Astrocyte (in vitro differentiated cells and primary cell): ENCODE measurements at regions not wholly inside any gene's neighbourhood (a gene's known extent, or its start where the extent isn't known, plus 50 kb on each side); places are given as distances from the start of the nearest gene placed in this dataset.

Experiments used
- DNase-seq: peaks from one replicate; pipeline ENCODE4 v3.0.0-alpha.2; 2010; ENCODE audit warnings: low read depth
- FAIRE-seq: peaks from 2 replicates; lab custom pipeline; 2011; peaks lifted over from hg19 to GRCh38; lab: Jason Lieb, UNC
- H2AFZ ChIP-seq: 2 replicates; pipeline ENCODE4 v1.6.0; 2012; ENCODE audit warnings: low read depth, low read length, inconsistent platforms
- H3K27ac ChIP-seq: 2 replicates; pipeline ENCODE4 v1.5.1; 2011; ENCODE audit warnings: low read depth, low read length, inconsistent platforms
- H3K27me3 ChIP-seq: 2 replicates; pipeline ENCODE4 v1.6.0; 2011; ENCODE audit warnings: low read length, inconsistent platforms; ENCODE audit not compliant: insufficient read depth
- H3K36me3 ChIP-seq: 2 replicates; pipeline ENCODE4 v1.5.1; 2011; ENCODE audit warnings: low read length, inconsistent platforms; ENCODE audit not compliant: insufficient read depth
- H3K4me1 ChIP-seq: 2 replicates; pipeline ENCODE4 v1.5.1; 2011; ENCODE audit warnings: low read length, inconsistent platforms; ENCODE audit not compliant: insufficient read depth
- H3K4me2 ChIP-seq: 2 replicates; pipeline ENCODE4 v1.6.0; 2012; ENCODE audit warnings: low read length, inconsistent platforms
- H3K4me3 ChIP-seq: 2 replicates; pipeline ENCODE4 v1.5.1; 2011; ENCODE audit warnings: low read depth, mild to moderate bottlenecking, low read length, inconsistent platforms; ENCODE audit not compliant: insufficient read depth
- H3K79me2 ChIP-seq: 2 replicates; pipeline ENCODE4 v1.6.0; 2012; ENCODE audit warnings: mild to moderate bottlenecking, low read length, inconsistent platforms; ENCODE audit not compliant: insufficient read depth
- H3K9ac ChIP-seq: 2 replicates; pipeline ENCODE4 v1.6.0; 2012; ENCODE audit warnings: mild to moderate bottlenecking, low read length, inconsistent platforms
- H3K9me3 ChIP-seq: 2 replicates; pipeline ENCODE4 v1.5.1; 2012; ENCODE audit warnings: low read depth, mild to moderate bottlenecking, low read length, inconsistent platforms; ENCODE audit not compliant: insufficient read depth
- H4K20me1 ChIP-seq: 2 replicates; pipeline ENCODE4 v1.6.0; 2012; ENCODE audit warnings: low read length, inconsistent platforms; ENCODE audit not compliant: insufficient read depth
- H3K27ac Mint-ChIP-seq: one replicate; pipeline ENCODE4 v1.8.0; 2021; ENCODE audit warnings: mild to moderate bottlenecking, mixed read lengths; ENCODE audit not compliant: unreplicated experiment
- H3K27me3 Mint-ChIP-seq: one replicate; pipeline ENCODE4 v1.8.0; 2021; ENCODE audit warnings: low read depth, mixed read lengths; ENCODE audit not compliant: unreplicated experiment
- H3K36me3 Mint-ChIP-seq: one replicate; pipeline ENCODE4 v1.8.0; 2021; ENCODE audit warnings: low read depth, mixed read lengths; ENCODE audit not compliant: unreplicated experiment
- H3K4me1 Mint-ChIP-seq: one replicate; pipeline ENCODE4 v1.8.0; 2021; ENCODE audit warnings: low read depth, mixed read lengths; ENCODE audit not compliant: unreplicated experiment
- H3K4me3 Mint-ChIP-seq: one replicate; pipeline ENCODE4 v1.8.0; 2021; ENCODE audit warnings: mild to moderate bottlenecking, moderate library complexity, mixed read lengths; ENCODE audit not compliant: unreplicated experiment
- H3K9me3 Mint-ChIP-seq: one replicate; pipeline ENCODE4 v1.8.0; 2021; ENCODE audit warnings: mild to moderate bottlenecking, mixed read lengths; ENCODE audit not compliant: unreplicated experiment
- EZH2 ChIP-seq: IDR thresholded peaks from 2 replicates; pipeline ENCODE4 v1.6.1; 2012; ENCODE audit warnings: mild to moderate bottlenecking, low read length, inconsistent platforms; ENCODE audit not compliant: insufficient read depth
- TF ChIP-seq, protein P1 (sequence below): IDR thresholded peaks from 2 replicates; pipeline ENCODE4 v1.5.1; 2011; ENCODE audit warnings: low read depth, mild to moderate bottlenecking, inconsistent platforms, low read length, moderate library complexity; ENCODE audit not compliant: insufficient read depth

DNA sequence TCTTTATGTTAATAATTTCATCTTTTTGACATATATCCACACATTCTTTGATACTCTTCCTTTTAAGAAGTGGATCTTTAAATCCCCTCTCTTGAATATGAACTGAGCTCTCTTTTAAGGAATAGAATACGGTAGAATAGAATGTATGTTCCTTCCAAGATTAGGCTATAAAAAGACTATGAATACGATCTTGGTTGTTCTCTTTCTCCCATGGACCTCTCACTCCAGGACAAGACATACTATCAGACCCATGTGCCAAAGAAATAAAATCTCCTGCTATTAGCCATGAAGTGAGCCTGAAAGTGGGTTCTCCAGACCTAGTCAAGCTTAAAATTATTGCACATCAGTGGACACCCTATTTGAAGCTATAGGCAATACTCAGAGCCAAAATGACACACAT lies 392.2 kb upstream of the ANO3 start:
- Histone ChIP-seq H3K27me3 (no peaks in the 10 kb centered on the region), H3K27ac (no peak overlapping the region), H2AFZ (no peak overlapping the region), H3K4me3 (no peak overlapping the region), H3K79me2 (no peaks in the 10 kb centered on the region), H3K9me3 (no peaks in the 10 kb centered on the region), H3K4me1 (no peaks in the 10 kb centered on the region), H4K20me1 (no peaks in the 10 kb centered on the region), H3K4me2 (no peak overlapping the region), H3K9ac (no peak overlapping the region), H3K36me3 (no peaks in the 10 kb centered on the region)
- H3K9me3 Mint-ChIP-seq = no peaks in the 10 kb centered on the region
- no peaks in the 10 kb centered on the region for H3K36me3 Mint-ChIP-seq
- FAIRE-seq = no peak
- no peaks in the 10 kb centered on the region for H3K27me3 Mint-ChIP-seq
- H3K27ac Mint-ChIP-seq = no peak overlapping the region
- no peak for TF ChIP-seq EZH2
- TF ChIP-seq, protein P1, sequence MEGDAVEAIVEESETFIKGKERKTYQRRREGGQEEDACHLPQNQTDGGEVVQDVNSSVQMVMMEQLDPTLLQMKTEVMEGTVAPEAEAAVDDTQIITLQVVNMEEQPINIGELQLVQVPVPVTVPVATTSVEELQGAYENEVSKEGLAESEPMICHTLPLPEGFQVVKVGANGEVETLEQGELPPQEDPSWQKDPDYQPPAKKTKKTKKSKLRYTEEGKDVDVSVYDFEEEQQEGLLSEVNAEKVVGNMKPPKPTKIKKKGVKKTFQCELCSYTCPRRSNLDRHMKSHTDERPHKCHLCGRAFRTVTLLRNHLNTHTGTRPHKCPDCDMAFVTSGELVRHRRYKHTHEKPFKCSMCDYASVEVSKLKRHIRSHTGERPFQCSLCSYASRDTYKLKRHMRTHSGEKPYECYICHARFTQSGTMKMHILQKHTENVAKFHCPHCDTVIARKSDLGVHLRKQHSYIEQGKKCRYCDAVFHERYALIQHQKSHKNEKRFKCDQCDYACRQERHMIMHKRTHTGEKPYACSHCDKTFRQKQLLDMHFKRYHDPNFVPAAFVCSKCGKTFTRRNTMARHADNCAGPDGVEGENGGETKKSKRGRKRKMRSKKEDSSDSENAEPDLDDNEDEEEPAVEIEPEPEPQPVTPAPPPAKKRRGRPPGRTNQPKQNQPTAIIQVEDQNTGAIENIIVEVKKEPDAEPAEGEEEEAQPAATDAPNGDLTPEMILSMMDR = no peak
- H3K4me3 Mint-ChIP-seq = no peak overlapping the region
- H3K4me1 Mint-ChIP-seq = no peaks in the 10 kb centered on the region
- no peak for DNase-seq

DNA sequence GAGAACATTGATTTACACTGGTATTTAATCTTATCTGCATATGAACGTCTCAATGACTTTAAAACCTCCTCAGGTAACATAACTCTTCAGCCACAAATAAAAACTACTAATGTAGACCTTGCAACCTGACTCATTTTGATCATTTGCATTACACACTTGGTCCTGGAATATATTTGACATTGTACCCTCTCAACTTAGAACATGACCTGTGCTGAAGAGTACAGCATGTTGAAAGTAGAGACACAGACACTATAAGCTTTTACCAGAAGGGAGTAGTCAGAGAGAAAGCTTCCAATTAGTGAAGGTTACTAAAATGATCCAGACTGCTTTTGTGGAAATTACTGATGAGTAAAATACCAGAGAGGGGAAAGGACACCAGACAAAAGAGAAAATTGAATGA lies 390.6 kb upstream of the ANO3 start:
- no peaks in the 10 kb centered on the region for H3K4me1 ChIP-seq
- no peak for DNase-seq
- Mint-ChIP-seq H3K36me3 (no peaks in the 10 kb centered on the region), H3K27me3 (no peaks in the 10 kb centered on the region), H3K4me1 (no peaks in the 10 kb centered on the region), H3K27ac (no peak overlapping the region), H3K9me3 (no peaks in the 10 kb centered on the region), H3K4me3 (no peak overlapping the region)
- H3K4me3 ChIP-seq = no peak overlapping the region
- H3K27ac ChIP-seq = no peak overlapping the region
- H2AFZ ChIP-seq = no peak overlapping the region
- no peak overlapping the region for H3K9ac ChIP-seq
- no peak overlapping the region for H3K4me2 ChIP-seq
- FAIRE-seq = no peak
- no peaks in the 10 kb centered on the region for H3K36me3 ChIP-seq
- H3K9me3 ChIP-seq = peaks cover 3% of the 10 kb centered on the region
- TF ChIP-seq EZH2 = no peak
- TF ChIP-seq, protein P1 = no peak
- no peaks in the 10 kb centered on the region for H3K79me2 ChIP-seq
- no peaks in the 10 kb centered on the region for H4K20me1 ChIP-seq
- H3K27me3 ChIP-seq = no peaks in the 10 kb centered on the region

DNA sequence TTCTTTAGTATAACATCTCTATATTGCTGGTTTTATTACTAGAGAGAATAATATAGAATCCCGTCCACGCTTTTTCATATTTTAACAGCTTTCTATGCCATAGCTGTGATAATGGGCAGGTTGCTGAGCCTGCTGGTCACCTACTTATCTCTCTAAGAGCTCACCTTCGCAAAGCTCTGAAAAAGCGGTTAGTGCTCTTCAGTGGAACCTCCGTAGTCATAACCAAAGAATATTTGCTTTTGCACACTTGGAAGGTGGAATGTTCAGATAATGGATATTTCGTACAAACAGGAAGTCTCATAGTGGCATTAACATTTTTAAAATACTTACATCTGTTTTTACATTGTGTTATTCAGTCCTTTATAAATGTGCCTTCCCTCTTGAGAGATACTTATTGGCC lies 388.9 kb upstream of the ANO3 start:
- peaks cover 3% of the 10 kb centered on the region for H3K9me3 ChIP-seq
- no peaks in the 10 kb centered on the region for H3K36me3 Mint-ChIP-seq
- no peak overlapping the region for H3K9ac ChIP-seq
- no peak overlapping the region for H3K27ac Mint-ChIP-seq
- DNase-seq (no peak), FAIRE-seq (no peak)
- no peaks in the 10 kb centered on the region for H3K36me3 ChIP-seq
- no peaks in the 10 kb centered on the region for H3K27me3 ChIP-seq
- H3K4me3 ChIP-seq = no peak overlapping the region
- H3K4me1 Mint-ChIP-seq = no peaks in the 10 kb centered on the region
- no peak overlapping the region for H3K27ac ChIP-seq
- H4K20me1 ChIP-seq = no peaks in the 10 kb centered on the region
- H2AFZ ChIP-seq = no peak overlapping the region
- H3K4me1 ChIP-seq = no peaks in the 10 kb centered on the region
- no peaks in the 10 kb centered on the region for H3K79me2 ChIP-seq
- H3K9me3 Mint-ChIP-seq = no peaks in the 10 kb centered on the region
- no peaks in the 10 kb centered on the region for H3K27me3 Mint-ChIP-seq
- H3K4me3 Mint-ChIP-seq = no peak overlapping the region
- TF ChIP-seq, protein P1 = no peak
- TF ChIP-seq EZH2 = no peak
- H3K4me2 ChIP-seq = no peak overlapping the region
